Renal pelvis (tissue), 1 donor: ENCODE measurements at regions not wholly inside any gene's neighbourhood (a gene's known extent, or its start where the extent isn't known, plus 50 kb on each side); places are given as distances from the start of the nearest gene placed in this dataset.
"Not testable (repeated sequence)": the region's sequence is repeated elsewhere in the genome, so short reads cannot be mapped to it uniquely, and the experiment has no call there.

Experiments
- DNase-seq: peaks from one replicate; pipeline ENCODE4 v3.0.0-alpha.2; 2013

- DNase-seq, result no peak
Measured at GRCh38 chr10:78594559-78595268, 474.1 kb upstream of the ZMIZ1 start.

DNA sequence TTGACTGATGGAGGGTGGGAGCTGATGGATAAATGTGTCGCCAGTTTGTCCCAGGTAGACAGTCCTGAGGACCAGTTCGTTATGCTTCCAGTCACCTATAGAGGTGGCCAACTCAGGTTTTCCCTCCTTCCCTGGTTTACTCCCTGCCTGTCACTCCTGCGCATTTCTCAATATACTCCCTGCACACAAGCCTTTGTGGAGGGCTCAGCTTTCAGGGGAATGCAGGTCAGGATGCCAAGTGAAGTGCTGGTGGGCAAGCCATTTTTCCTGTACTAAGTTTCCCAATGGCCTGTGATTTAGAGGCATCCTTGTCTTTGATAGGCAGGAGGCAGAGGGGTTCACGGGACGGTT, 473.5 kb upstream of the ZMIZ1 start:
- DNase-seq, result no peak

- DNase-seq, result no peak
Measured at GRCh38 chr10:78596556-78596955, 472.2 kb upstream of the ZMIZ1 start.

- no peak for DNase-seq
Measured at GRCh38 chr10:78597796-78598555, 470.8 kb upstream of the ZMIZ1 start.

DNA sequence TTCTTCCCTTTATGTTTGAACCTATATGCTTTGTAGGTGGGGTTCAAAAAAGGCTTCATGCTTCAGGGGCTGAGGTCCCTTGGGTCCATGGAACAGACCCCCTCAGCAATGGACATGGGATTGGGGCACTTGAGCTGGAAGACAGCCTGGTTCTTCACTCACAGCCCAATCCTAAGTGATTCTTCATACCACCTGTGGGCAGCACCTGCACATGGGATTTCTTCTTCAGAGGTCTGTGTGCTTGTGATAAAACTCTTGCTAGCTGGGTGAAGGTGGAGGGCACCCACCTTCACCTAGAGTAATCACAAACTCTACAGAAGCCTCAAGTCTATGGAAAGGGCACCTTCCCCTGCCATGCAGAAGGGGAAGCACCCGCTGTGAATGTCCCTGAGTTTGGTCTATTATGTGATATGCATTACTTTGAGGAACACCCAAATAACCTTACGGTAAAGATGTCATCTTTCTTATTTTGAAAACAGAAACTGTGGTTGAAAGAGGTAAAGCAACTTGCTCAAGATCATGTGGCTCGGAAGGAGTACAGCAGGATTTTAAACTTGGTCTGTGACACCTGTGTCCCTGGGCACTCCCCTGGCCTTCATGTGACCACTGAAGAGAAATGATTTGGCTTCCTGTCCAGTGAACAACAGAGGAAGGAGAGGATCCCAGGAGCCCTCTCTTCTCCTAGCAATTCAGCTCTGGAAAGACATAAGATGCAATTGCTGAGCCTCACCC, 469.5 kb upstream of the ZMIZ1 start:
- no peak for DNase-seq

- DNase-seq, result no peak
Measured at GRCh38 chr10:78600121-78600665, 468.6 kb upstream of the ZMIZ1 start.

GRCh38 chr10:78600740-78601139, 468.0 kb upstream of the ZMIZ1 start:
- no peak for DNase-seq

DNA sequence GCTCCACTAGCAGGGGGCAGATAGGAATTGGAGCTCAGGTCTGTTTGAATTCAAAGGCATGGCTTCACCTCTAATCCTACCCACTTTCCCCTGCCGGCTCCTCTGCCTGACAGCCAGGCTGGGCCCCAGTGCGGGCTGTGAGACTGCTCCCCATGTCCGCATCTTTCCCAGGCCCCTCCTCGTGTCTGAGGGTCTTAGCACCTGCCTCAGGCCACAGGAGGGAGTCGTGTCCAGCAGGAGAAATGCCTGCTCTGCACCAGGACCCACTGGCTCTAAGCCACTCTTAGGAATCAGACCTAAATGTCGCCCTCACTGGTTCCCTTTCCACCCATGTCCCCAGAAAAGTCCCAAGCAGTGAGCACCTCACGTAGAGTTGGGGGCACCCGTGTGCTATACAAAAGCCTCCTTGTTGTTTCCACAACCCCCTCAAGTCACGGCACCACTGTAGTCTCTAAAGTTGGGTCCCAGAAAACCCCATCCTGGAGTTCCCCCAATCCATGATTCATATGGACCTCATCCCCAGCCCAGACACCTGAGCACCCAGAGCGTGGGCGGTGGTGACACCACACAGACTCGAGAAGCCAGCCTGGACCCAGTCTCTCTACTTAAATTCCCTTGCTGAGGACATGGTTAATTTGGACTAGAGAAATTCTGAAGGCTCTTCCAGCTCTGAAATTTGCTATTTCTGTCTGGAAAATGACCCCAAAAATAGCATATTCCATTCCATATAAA, 466.4 kb upstream of the ZMIZ1 start:
- DNase-seq, result no peak

DNA sequence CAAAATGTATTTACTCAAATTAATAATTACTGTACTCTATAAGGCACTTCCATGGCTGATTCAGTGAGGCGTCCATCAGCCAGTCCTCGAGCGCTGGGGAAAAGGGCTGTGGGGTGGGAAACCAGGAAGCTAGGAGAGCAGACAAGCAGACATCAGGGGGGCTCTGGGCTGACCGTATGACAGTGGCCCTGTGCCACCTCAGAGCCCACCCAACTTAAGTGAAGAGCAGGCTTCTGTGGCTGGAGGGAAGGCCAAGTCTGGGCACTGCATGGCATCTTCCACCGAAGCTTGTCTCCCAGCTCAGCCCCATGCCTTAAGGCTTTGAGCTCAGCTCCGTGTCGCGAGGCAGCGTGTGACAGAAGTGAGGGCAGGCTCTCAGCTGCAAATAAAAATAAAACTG, 464.5 kb upstream of the ZMIZ1 start:
- no peak for DNase-seq

DNA sequence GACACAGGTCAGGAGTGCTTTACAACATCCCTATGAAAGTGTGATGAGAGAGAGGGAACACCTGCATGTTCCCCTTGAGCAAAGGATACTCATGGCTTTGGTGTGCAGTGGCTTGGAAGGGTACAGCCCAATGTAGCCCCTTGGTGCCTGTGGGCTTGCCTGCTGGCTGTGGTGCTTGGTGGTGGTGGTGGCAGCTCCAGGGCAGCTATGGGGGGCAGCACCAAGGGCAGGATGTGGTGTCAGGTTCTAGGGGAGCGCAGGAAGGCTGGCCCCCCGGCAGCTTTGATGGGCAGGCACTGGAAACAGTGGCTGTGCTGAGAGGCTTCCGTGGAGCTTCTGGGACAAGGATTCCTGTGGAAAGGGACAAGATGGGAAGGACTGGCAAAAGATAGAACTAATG, 464.0 kb upstream of the ZMIZ1 start:
- DNase-seq, result no peak

GRCh38 chr10:78605800-78606350, 462.9 kb upstream of the ZMIZ1 start:
- DNase-seq, result no peak

- not testable (repeated sequence) for DNase-seq
Measured at GRCh38 chr10:78606766-78607165, 462.0 kb upstream of the ZMIZ1 start.

GRCh38 chr10:78609976-78610375, 458.8 kb upstream of the ZMIZ1 start:
- DNase-seq, result no peak

DNA sequence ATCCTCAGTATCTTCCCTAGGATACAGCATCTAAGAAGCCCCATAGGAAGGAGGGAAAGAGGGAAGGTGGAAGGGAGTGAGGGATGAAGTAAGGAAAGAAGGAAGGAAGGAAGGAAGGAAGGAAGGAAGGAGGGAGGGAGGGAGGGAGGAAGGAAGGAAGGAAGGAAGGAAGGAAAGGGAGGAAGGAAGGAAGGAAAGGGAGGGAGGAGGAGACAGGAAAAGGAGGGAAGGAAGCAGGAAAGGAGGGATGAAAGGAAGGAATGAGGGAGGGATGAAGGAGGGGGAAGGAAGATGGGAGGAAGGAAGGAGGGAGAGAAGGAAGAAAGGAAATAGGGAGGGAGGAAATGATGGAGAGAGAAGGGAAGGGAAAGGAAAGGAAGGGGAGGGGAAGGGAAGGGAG, 455.6 kb upstream of the ZMIZ1 start:
- DNase-seq, result no peak

DNA sequence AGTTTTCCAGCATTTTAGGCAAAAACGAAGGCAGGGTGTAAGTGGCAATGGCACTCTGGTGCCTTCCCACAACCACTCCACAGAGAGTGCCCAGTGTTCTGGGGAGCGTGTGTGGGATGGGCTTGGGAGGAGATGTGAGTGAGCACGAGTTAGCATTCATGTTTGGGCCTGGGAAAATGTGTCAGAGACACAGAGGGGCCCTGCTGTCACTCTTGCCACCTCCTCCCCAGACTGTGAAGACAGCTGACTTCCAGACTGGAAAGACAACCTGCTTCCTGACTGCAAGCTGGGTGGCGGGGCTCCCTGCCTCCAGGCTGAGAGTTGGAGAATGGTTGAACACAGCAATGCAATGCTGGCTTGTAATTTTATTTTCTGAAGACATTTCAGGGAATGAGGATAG, 454.5 kb upstream of the ZMIZ1 start:
- no peak for DNase-seq

GRCh38 chr10:78614744-78615143, 454.0 kb upstream of the ZMIZ1 start:
- no peak for DNase-seq

GRCh38 chr10:78616125-78616695, 452.6 kb upstream of the ZMIZ1 start:
- no peak for DNase-seq

- no peak for DNase-seq
Measured at GRCh38 chr10:78617115-78617514, 451.7 kb upstream of the ZMIZ1 start.

DNA sequence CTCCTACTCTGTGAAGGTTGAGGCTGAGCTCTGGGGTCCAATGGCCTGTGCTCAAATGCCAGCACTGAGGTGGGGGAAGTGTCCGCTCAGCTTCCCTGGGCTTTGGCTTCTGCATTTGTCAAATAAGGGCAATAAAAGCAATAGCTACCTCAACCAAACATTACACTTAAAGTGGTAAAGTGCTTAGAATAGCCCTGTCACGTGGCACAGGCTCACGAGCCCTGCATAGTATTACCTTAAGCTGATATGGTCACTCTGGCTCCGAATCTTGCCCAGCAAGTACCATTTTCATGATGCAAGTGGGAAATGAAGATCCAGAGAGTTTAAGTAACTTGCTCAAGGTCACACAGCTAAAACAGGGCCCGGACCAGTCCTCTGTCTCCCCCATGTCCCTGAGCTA, 451.1 kb upstream of the ZMIZ1 start:
- DNase-seq, result no peak

DNA sequence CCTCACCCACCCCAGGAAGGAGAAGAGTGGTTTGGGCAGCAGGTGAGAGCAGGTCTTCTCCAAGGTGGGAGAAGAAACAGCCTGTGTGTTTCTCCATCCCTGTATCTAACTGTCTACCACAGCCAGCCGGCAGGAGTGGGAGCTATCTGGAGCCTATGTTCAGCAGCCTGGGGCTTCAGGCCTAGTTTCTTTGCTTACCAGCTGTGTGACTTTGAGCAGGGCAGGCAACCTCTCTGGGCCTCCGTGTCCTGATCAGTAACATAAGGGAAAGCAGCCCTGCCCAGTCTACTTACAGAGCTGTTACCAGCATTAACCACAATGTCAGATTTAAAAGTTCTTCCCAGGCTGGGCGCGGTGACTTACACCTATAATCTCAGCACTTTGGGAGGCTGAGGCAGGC, 450.7 kb upstream of the ZMIZ1 start:
- no peak for DNase-seq

DNA sequence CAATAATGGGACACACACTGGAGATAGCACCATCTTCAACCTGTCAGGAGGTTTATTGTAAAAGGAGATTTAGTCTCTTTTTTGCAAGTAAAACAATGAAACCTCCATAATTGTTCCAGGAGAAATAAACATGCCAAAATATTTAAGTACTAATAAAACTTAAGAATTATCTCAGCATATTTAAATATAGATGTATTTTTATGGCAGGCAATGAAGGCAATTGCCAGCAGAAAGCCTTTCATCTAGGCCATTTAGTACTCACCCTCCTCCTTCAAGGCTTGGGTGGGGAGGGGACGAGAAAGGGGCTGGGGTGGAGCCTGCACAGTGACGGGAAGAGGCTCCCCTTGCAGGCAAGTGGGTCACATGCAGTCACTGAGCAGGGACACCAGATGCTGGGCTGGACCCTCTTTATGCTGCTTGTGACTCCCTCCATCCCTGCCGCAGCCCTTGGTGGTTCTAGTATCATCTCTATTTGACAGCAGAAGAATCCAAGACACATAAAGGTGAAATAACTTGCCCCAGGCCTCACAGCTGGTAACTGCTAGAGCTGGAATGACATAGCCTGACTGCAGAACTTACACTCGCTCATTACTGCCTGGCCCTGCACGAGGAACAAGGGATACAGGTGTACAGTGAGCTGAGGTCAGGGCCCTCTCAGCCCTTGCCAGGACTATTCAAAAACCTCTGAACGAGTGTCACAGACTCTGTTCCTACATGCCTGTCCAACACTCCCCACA, 449.5 kb upstream of the ZMIZ1 start:
- no peak for DNase-seq
